ENCODE measurements at regions not wholly inside any gene's neighbourhood (a gene's known extent, or its start where the extent isn't known, plus 50 kb on each side); places are given as distances from the start of the nearest gene placed in this dataset.

DNA sequence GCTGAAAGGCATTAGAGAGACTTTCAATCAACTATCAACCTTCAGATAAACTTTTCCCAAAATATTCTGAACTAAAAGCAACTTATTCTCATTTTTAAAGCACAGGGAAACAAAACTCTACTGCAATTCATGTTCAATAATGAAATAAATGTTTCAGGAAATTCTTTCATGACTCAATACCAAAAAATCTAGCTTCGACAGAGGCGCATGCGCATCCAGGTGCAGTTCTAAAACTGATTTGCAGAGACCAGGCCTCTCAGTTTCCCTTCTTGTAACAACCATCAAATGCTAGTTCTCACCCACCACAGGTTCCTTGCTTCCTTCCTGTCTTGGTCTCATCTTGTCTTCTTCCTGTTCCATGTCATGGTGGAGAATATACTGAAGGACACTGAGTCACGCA is 55.3 kb upstream of the NRBF2 start:
- TF ChIP-seq POLR2A (IDR thresholded peaks at IDR 0.05) = no peak
- TF ChIP-seq CTCF (IDR thresholded peaks at IDR 0.05) = no peak
- TF ChIP-seq EP300 (IDR thresholded peaks at IDR 0.05) = no peak

Data from tibial nerve (tissue), 4 donors.